NCI-H1105 (cell line): ENCODE measurements at regions not wholly inside any gene's neighbourhood (a gene's known extent, or its start where the extent isn't known, plus 50 kb on each side); places are given as distances from the start of the nearest gene placed in this dataset.
"Not testable (repeated sequence)": the region's sequence is repeated elsewhere in the genome, so short reads cannot be mapped to it uniquely, and the experiment has no call there.

ENCODE experiments used
- DNase-seq: peaks from one replicate; lab custom pipeline; 2025; lab: John Stamatoyannopoulos, UW

- DNase-seq, result no peak
Observed at GRCh38 chr2:199131876-199132275, 325.9 kb downstream of the SATB2 start.

GRCh38 chr2:199131136-199131655, 326.5 kb downstream of the SATB2 start:
- no peak for DNase-seq

- DNase-seq, result no peak
Observed at GRCh38 chr2:199130501-199130900, 327.2 kb downstream of the SATB2 start.

GRCh38 chr2:199128476-199129229, 329.1 kb downstream of the SATB2 start:
- no peak for DNase-seq

- no peak for DNase-seq
Observed at GRCh38 chr2:199119796-199120195, 337.9 kb downstream of the SATB2 start.

GRCh38 chr2:199118673-199119112, 339.0 kb downstream of the SATB2 start:
- no peak for DNase-seq

- no peak for DNase-seq
Observed at GRCh38 chr2:199115169-199115568, 342.6 kb downstream of the SATB2 start.

GRCh38 chr2:199113111-199113510, 344.6 kb downstream of the SATB2 start:
- DNase-seq, result no peak

GRCh38 chr2:199111458-199111857, 346.3 kb downstream of the SATB2 start:
- DNase-seq, result no peak

GRCh38 chr2:199108056-199108455, 349.7 kb downstream of the SATB2 start:
- DNase-seq, result no peak

GRCh38 chr2:199105826-199106225, 351.9 kb downstream of the SATB2 start:
- no peak for DNase-seq

- no peak for DNase-seq
Observed at GRCh38 chr2:199101487-199101886, 356.3 kb downstream of the SATB2 start.

GRCh38 chr2:199100326-199101110, 357.2 kb downstream of the SATB2 start:
- DNase-seq, result no peak

- DNase-seq, result no peak
Observed at GRCh38 chr2:199092419-199092818, 365.3 kb downstream of the SATB2 start.

- DNase-seq, result no peak
Observed at GRCh38 chr2:199085261-199085660, 372.5 kb downstream of the SATB2 start.

- DNase-seq, result no peak
Observed at GRCh38 chr2:199070322-199070949, 387.3 kb downstream of the SATB2 start.

- no peak for DNase-seq
Observed at GRCh38 chr2:199064201-199064600, 393.5 kb downstream of the SATB2 start.

GRCh38 chr2:199057936-199058335, 399.8 kb downstream of the SATB2 start:
- DNase-seq, result no peak

GRCh38 chr2:199055336-199055735, 402.4 kb downstream of the SATB2 start:
- DNase-seq, result no peak

GRCh38 chr2:199042660-199043379, 414.9 kb downstream of the SATB2 start:
- DNase-seq, result no peak

- no peak for DNase-seq
Observed at GRCh38 chr2:199040522-199040921, 417.2 kb downstream of the SATB2 start.

- not testable (repeated sequence) for DNase-seq
Observed at GRCh38 chr2:199033761-199034160, 424.0 kb downstream of the SATB2 start.
